Mucosa of descending colon (tissue), 3 donors: ENCODE measurements at regions not wholly inside any gene's neighbourhood (a gene's known extent, or its start where the extent isn't known, plus 50 kb on each side); places are given as distances from the start of the nearest gene placed in this dataset.
A peak's percentile ranks its signal among the peaks of the same experiment; 100 is the strongest.
"Not testable (repeated sequence)": the region's sequence is repeated elsewhere in the genome, so short reads cannot be mapped to it uniquely, and the experiment has no call there.

Source experiments
- ATAC-seq: fragments of 200-7000 bp; cut with Tn5 transposase; one replicate; pipeline ENCODE4 v1.9.1; 2020; ENCODE audit warnings: mild to moderate bottlenecking, moderate library complexity
- DNase-seq, 3 donors: peaks; one replicate each; pipeline ENCODE4 v3.0.0-alpha.2; 2020
- H3K36me3 ChIP-seq: fragments of 200-600 bp; one replicate; pipeline ENCODE4 v1.8.0; 2021; ENCODE audit warnings: low read depth, mild to moderate bottlenecking
- H3K4me1 ChIP-seq: fragments of 200-600 bp; one replicate; pipeline ENCODE4 v1.8.0; 2021; ENCODE audit warnings: low read depth, mild to moderate bottlenecking
- H3K4me3 ChIP-seq: fragments of 200-600 bp; one replicate; pipeline ENCODE4 v1.8.0; 2021; ENCODE audit warnings: mild to moderate bottlenecking
- H3K9me3 ChIP-seq: fragments of 200-600 bp; one replicate; pipeline ENCODE4 v1.8.0; 2021; ENCODE audit warnings: mild to moderate bottlenecking
- intact Hi-C, 2 donors: fragments of 100-400 bp; cut with DNase I in 1 of 2; cut with micrococcal nuclease in 1 of 2; formaldehyde crosslinking; loops; one replicate each; pipeline versions ENCODE4 v1.11.0 to v1.11.1; 2022; cut with DNase I, micrococcal nuclease
- donor health status: DM: no; HTN: no; CAD: no; lungs with moderate emphysema.
- donor health status: DM: no; HTN: no; CAD: no.
- donor health status: DM: no; HTN: yes; CAD: no.

DNA sequence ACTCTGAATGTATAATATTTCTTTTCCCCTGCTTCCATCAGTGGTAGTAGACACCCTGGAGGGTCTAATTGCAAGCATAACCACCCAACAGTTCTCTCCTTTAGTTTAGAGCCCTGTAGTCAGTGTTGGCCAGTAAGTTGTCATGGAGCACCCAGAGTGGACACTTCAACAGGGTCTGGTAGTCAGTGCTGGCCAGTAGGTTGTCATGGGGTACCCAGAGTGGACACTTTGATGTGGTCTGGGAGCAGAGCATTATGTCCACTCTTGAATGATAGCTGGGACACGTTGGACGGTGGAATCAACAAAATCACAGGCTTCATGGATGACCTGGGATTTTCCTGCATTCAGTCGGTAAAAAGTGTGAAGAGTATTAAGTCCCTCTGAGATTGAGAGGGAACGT, 864.9 kb upstream of the TPTE start:
- H3K36me3 ChIP-seq, DNase-seq, intact Hi-C loops, ATAC-seq, H3K4me1 ChIP-seq, H3K4me3 ChIP-seq: not testable (repeated sequence)
- peaks cover 56% of the 10 kb centered on the region for H3K9me3 ChIP-seq

- intact Hi-C loops, DNase-seq, H3K4me3 ChIP-seq, H3K36me3 ChIP-seq, ATAC-seq, H3K4me1 ChIP-seq: not testable (repeated sequence)
- peaks cover 50% of the 10 kb centered on the region for H3K9me3 ChIP-seq
Measured at GRCh38 chr21:9657779-9658178, 863.6 kb upstream of the TPTE start.

DNA sequence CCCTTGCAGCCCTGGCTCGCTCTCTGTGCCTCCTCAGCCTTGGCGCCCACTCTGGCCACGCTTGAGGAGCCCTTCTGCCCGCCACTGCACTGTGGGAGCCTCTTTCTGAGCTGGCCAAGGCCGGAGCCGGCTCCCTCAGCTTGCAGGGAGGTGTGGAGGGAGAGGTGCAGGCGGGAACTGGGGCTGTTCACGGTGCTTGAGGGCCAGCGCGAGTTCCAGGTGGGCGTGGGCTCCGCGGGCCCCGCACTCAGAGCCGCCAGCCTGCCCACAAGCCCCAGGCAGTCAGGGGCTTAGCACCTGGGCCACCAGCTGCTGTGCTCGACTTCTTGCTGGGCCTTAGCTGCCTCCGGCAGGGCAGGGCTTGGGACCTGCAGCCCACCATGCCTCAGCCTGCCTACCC, 861.5 kb upstream of the TPTE start:
- H3K36me3 ChIP-seq, H3K4me1 ChIP-seq, H3K4me3 ChIP-seq, intact Hi-C loops, ATAC-seq, DNase-seq: not testable (repeated sequence)
- peaks cover 34% of the 10 kb centered on the region for H3K9me3 ChIP-seq

GRCh38 chr21:9663914-9664729, 857.3 kb upstream of the TPTE start:
- H3K4me1 ChIP-seq, H3K36me3 ChIP-seq, intact Hi-C loops, DNase-seq, H3K4me3 ChIP-seq, H3K9me3 ChIP-seq: not testable (repeated sequence)
- peak; percentile 14 for ATAC-seq

DNA sequence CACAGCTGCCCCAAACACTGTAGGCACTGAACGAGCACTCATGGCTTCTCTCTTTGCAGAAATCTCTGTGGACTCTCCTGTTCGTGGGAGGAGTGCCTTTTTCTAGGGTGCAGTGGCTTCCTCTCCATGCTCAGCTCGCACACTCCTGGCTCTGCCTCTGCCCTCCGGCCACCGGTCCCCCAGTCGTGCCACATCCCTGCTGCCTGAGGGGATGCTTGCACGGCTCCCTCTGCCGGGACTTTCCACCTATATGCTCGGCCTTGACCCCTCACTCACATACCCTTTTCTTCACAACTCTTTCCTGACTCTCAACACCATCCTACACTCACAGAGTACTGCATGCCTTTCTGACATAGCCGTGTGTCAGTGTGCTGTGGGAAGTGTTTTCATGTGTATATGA, 845.6 kb upstream of the TPTE start:
- H3K9me3 ChIP-seq, H3K4me3 ChIP-seq, H3K36me3 ChIP-seq, ATAC-seq, H3K4me1 ChIP-seq, intact Hi-C loops, DNase-seq: not testable (repeated sequence)

DNA sequence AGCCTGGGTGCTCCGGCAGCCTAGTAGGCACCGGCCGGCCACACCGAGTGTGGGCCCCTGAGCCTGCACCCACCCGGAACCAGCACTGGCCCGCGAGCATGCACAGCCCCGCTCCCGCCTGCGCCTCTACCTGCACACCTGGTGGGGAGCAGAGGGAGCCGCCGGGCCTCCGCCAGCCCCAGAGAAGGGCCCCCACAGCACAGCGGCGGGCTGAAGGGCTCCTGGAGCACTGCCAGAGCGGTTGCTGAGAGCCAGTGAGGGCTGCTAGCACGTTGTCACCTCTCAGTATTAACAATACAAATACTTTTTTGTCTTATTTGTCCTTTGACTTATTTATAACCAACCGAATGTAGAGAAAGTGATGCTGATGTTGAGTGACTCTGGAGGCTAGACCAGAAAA, 842.4 kb upstream of the TPTE start:
- H3K4me3 ChIP-seq, H3K9me3 ChIP-seq, DNase-seq, H3K4me1 ChIP-seq, intact Hi-C loops, H3K36me3 ChIP-seq, ATAC-seq: not testable (repeated sequence)

DNA sequence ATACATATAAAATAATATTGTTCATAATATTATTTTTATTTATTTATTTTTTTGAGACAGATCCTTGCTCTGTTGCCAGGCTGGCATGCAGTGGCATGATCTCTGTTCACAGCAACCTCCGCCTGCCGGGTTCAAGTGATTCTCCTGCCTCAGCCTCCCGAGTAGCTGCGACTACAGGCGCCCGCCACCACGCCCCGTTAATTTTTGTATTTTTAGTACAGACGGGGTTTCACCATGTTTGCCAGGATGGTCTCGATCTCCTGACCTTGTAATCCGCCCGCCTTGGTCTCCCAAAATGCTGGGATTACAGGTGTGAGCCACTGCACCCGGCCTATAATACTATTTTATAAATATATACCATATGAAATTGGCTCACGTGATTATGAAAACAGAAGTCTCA, 832.4 kb upstream of the TPTE start:
- DNase-seq, H3K4me1 ChIP-seq, H3K9me3 ChIP-seq, H3K4me3 ChIP-seq, ATAC-seq, intact Hi-C loops, H3K36me3 ChIP-seq: not testable (repeated sequence)

DNA sequence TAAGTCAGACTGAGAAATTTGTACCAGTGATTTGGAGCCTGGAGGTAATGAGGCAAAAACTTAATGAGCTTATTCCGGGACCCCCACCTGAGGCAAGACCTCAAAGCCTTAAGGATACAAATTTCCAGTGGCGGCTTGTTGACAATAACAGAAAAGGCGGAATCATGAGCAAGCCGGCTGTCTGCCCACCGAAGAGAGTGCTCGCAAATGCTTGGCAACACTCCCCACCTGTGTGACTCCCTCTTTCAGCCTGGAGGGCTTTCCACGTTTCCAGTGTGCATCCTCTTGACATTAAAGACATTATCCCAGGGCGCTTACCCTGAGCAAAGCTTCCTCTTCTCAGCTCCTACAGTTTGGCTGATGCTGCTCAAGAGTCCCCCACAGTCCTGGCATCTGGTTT, 830.4 kb upstream of the TPTE start:
- H3K36me3 ChIP-seq, DNase-seq, ATAC-seq, H3K9me3 ChIP-seq, H3K4me3 ChIP-seq, H3K4me1 ChIP-seq, intact Hi-C loops: not testable (repeated sequence)

- H3K4me3 ChIP-seq, ATAC-seq, H3K36me3 ChIP-seq, H3K4me1 ChIP-seq, intact Hi-C loops, H3K9me3 ChIP-seq, DNase-seq: not testable (repeated sequence)
Measured at GRCh38 chr21:9695759-9696158, 825.6 kb upstream of the TPTE start.

DNA sequence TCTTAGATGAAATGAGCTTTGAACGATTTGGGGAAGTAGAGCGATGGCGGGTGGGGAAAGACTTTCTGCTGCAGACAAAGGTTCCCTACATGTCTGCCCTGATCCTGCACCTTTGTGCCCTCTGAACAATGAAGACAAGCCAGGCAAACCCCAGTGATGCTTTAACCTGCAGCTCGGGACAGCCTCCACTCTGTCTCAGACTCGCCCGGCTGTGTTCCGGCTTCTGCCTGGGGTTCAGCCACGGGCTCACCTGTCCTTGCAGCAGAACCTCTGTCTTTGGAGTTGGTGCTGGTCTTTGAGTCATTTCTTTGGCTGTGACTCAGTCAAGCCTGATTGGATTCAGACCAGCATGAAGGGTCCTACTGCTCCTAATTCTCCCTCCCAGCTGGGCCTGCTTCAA, 823.6 kb upstream of the TPTE start:
- H3K4me1 ChIP-seq, H3K4me3 ChIP-seq, ATAC-seq, H3K9me3 ChIP-seq, H3K36me3 ChIP-seq, DNase-seq, intact Hi-C loops: not testable (repeated sequence)

DNA sequence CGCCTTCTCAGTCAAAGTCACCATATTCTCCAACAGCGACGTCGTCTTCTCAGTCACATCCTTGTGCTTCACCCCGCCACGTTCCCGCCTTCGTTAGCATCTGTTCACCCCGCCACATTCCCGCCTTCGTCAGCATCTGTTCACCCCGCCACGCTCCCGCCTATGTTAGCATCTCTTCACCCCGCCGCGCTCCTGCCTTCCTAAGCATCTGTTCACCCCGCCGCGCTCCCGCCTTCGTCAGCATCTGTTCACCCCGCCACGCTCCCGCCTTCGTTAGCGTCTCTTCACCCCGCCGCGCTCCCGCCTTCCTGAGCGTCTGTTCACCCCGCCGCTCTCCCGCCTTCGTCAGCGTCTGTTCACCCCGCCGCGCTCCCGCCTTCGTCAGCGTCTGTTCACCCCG, 816.4 kb upstream of the TPTE start:
- H3K4me1 ChIP-seq, DNase-seq, H3K9me3 ChIP-seq, H3K36me3 ChIP-seq, H3K4me3 ChIP-seq, ATAC-seq, intact Hi-C loops: not testable (repeated sequence)

- ATAC-seq, H3K36me3 ChIP-seq, H3K4me1 ChIP-seq, intact Hi-C loops, H3K4me3 ChIP-seq, H3K9me3 ChIP-seq, DNase-seq: not testable (repeated sequence)
Measured at GRCh38 chr21:9705455-9705854, 815.9 kb upstream of the TPTE start.

GRCh38 chr21:9724542-9724941, 796.8 kb upstream of the TPTE start:
- H3K4me1 ChIP-seq, intact Hi-C loops, H3K36me3 ChIP-seq, H3K4me3 ChIP-seq, DNase-seq, ATAC-seq: not testable (repeated sequence)
- peaks cover 64% of the 10 kb centered on the region for H3K9me3 ChIP-seq

GRCh38 chr21:9727187-9727586, 794.2 kb upstream of the TPTE start:
- H3K4me1 ChIP-seq, H3K4me3 ChIP-seq, H3K36me3 ChIP-seq, intact Hi-C loops, DNase-seq, ATAC-seq: not testable (repeated sequence)
- H3K9me3 ChIP-seq = peaks cover 71% of the 10 kb centered on the region
